Neural cell (in vitro differentiated cells): ENCODE measurements at regions not wholly inside any gene's neighbourhood (a gene's known extent, or its start where the extent isn't known, plus 50 kb on each side); places are given as distances from the start of the nearest gene placed in this dataset.

ENCODE experiments used
- TF ChIP-seq, protein P1 (sequence below): IDR thresholded peaks from 2 replicates; pipeline ENCODE4 v1.6.1; 2012; ENCODE audit warnings: borderline replicate concordance
- TF ChIP-seq, protein P2 (sequence below): fragments of 450-650 bp; IDR thresholded peaks from 2 replicates; pipeline ENCODE4 v1.5.1; 2014; ENCODE audit warnings: antibody characterized with exemption, mild to moderate bottlenecking, moderate library complexity; ENCODE audit not compliant: poor library complexity, severe bottlenecking

DNA sequence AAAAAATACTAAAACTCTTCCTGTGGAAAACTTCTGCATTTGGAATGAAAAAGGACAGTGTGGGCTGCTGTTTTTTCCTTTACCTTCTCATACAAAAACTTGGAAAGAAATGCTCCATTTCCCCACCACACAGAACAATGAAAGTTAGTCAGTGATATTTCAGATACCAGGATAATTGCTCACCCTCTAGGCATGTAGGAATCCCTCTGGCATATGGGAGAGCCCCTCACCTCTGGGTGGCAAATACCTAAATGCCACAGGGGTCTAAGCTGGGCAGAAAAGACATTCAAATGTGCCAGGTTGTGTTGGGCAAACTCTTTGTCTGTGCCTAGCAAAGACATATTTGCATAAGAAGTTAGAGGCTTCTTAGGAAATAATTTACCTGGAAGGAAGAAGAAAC, 560.3 kb upstream of the NR2F2 start:
- TF ChIP-seq, protein P1, sequence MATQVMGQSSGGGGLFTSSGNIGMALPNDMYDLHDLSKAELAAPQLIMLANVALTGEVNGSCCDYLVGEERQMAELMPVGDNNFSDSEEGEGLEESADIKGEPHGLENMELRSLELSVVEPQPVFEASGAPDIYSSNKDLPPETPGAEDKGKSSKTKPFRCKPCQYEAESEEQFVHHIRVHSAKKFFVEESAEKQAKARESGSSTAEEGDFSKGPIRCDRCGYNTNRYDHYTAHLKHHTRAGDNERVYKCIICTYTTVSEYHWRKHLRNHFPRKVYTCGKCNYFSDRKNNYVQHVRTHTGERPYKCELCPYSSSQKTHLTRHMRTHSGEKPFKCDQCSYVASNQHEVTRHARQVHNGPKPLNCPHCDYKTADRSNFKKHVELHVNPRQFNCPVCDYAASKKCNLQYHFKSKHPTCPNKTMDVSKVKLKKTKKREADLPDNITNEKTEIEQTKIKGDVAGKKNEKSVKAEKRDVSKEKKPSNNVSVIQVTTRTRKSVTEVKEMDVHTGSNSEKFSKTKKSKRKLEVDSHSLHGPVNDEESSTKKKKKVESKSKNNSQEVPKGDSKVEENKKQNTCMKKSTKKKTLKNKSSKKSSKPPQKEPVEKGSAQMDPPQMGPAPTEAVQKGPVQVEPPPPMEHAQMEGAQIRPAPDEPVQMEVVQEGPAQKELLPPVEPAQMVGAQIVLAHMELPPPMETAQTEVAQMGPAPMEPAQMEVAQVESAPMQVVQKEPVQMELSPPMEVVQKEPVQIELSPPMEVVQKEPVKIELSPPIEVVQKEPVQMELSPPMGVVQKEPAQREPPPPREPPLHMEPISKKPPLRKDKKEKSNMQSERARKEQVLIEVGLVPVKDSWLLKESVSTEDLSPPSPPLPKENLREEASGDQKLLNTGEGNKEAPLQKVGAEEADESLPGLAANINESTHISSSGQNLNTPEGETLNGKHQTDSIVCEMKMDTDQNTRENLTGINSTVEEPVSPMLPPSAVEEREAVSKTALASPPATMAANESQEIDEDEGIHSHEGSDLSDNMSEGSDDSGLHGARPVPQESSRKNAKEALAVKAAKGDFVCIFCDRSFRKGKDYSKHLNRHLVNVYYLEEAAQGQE: no peak
- TF ChIP-seq, protein P2, sequence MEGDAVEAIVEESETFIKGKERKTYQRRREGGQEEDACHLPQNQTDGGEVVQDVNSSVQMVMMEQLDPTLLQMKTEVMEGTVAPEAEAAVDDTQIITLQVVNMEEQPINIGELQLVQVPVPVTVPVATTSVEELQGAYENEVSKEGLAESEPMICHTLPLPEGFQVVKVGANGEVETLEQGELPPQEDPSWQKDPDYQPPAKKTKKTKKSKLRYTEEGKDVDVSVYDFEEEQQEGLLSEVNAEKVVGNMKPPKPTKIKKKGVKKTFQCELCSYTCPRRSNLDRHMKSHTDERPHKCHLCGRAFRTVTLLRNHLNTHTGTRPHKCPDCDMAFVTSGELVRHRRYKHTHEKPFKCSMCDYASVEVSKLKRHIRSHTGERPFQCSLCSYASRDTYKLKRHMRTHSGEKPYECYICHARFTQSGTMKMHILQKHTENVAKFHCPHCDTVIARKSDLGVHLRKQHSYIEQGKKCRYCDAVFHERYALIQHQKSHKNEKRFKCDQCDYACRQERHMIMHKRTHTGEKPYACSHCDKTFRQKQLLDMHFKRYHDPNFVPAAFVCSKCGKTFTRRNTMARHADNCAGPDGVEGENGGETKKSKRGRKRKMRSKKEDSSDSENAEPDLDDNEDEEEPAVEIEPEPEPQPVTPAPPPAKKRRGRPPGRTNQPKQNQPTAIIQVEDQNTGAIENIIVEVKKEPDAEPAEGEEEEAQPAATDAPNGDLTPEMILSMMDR: no peak
